ENCODE measurements at regions not wholly inside any gene's neighbourhood (a gene's known extent, or its start where the extent isn't known, plus 50 kb on each side); places are given as distances from the start of the nearest gene placed in this dataset. TPM values are rescaled to one million over a fixed set of nuclear protein-coding genes. Genes with fewer than 3 reads are reported as not detected.
A peak's percentile ranks its signal among the peaks of the same experiment; 100 is the strongest.

GRCh38 chr21:27023186-27023585, 56.3 kb upstream of the ADAMTS5 start:
- H3K4me3 ChIP-seq (ENCODE audit: low read depth, low read length): no peak overlapping the region
- TF ChIP-seq CTCF (IDR thresholded peaks at IDR 0.05; ENCODE audit: insufficient read depth, low read length): no peak
- DNase-seq (ENCODE audit: low read depth): peak; percentile 60

- H3K4me3 ChIP-seq (ENCODE audit: low read depth, low read length): no peak overlapping the region
- DNase-seq (ENCODE audit: low read depth): peak; percentile 54
- no peak for TF ChIP-seq CTCF (IDR thresholded peaks at IDR 0.05; ENCODE audit: insufficient read depth, low read length)
Observed at GRCh38 chr21:27021801-27022200, 54.9 kb upstream of the ADAMTS5 start.

- TF ChIP-seq CTCF (IDR thresholded peaks at IDR 0.05; ENCODE audit: insufficient read depth, low read length): no peak
- H3K4me3 ChIP-seq (ENCODE audit: low read depth, low read length): no peak overlapping the region
- peak; percentile 49 for DNase-seq (ENCODE audit: low read depth)
Observed at GRCh38 chr21:27021046-27021445, 54.2 kb upstream of the ADAMTS5 start.

GRCh38 chr21:27017246-27017645, 50.4 kb upstream of the ADAMTS5 start:
- peak; percentile 58 for DNase-seq (ENCODE audit: low read depth)
- no peak for TF ChIP-seq CTCF (IDR thresholded peaks at IDR 0.05; ENCODE audit: insufficient read depth, low read length)
- H3K4me3 ChIP-seq (ENCODE audit: low read depth, low read length): no peak overlapping the region

Small RNA genes lying in the stretch of these regions (small RNA-seq; reads per million reads assigned to genes)
- gene NCSTNP1 (not detected), gene RF00026 (not detected)
